RWPE1 (cell line): ENCODE measurements at regions not wholly inside any gene's neighbourhood (a gene's known extent, or its start where the extent isn't known, plus 50 kb on each side); places are given as distances from the start of the nearest gene placed in this dataset.

Experiments
- CTCF ChIA-PET: fragments of 350-600 bp; sonication (Branson Sonifier 250); formaldehyde crosslinking; extraction: SDS; loops from one replicate; lab custom pipeline; 2021; lab: Yijun Ruan, JAX
- POLR2A ChIA-PET: fragments of 400-600 bp; formaldehyde crosslinking; extraction: SDS; loops from one replicate; lab custom pipeline; 2020; ENCODE audit warnings: antibody characterized with exemption; ENCODE audit not compliant: low non-redundant PET; lab: Yijun Ruan, JAX
- DNase-seq: peaks from one replicate; pipeline ENCODE4 v3.0.0; 2012; ENCODE audit warnings: low spot score
- H3K27ac ChIP-seq: fragments of 450-650 bp; 2 replicates; pipeline ENCODE4 v1.5.1; 2017
- CTCF ChIP-seq: fragments of 450-650 bp; conservative IDR thresholded peaks from 2 replicates; pipeline ENCODE4 v1.5.1; 2017; ENCODE audit warnings: low read depth, mild to moderate bottlenecking

- no peak for TF ChIP-seq CTCF
- H3K27ac ChIP-seq, result no peak overlapping the region
- no peak for DNase-seq
- CTCF ChIA-PET, result no interaction called here
- POLR2A ChIA-PET, result no interaction called here
Observed at GRCh38 chr3:34183611-34184340, 385.3 kb downstream of the PDCD6IP start.

GRCh38 chr3:34185301-34185700 lies 386.9 kb downstream of the PDCD6IP start:
- no peak overlapping the region for H3K27ac ChIP-seq
- ChIA-PET POLR2A (no interaction called here), CTCF (interaction anchor here (0.7 kb wide), 1 partner anchor 718 kb away, joined by 3 read pairs; no protein-coding TSS in a partner anchor)
- TF ChIP-seq CTCF, result no peak
- no peak for DNase-seq

GRCh38 chr3:34189133-34189532 lies 390.7 kb downstream of the PDCD6IP start:
- ChIA-PET POLR2A (no interaction called here), CTCF (no interaction called here)
- no peak overlapping the region for H3K27ac ChIP-seq
- TF ChIP-seq CTCF, result no peak
- no peak for DNase-seq

GRCh38 chr3:34196914-34197313 lies 398.5 kb downstream of the PDCD6IP start:
- ChIA-PET POLR2A (no interaction called here), CTCF (no interaction called here)
- DNase-seq, result no peak
- no peak overlapping the region for H3K27ac ChIP-seq
- no peak for TF ChIP-seq CTCF

GRCh38 chr3:34198309-34198708 lies 399.9 kb downstream of the PDCD6IP start:
- ChIA-PET CTCF (no interaction called here), POLR2A (no interaction called here)
- TF ChIP-seq CTCF, result no peak
- no peak overlapping the region for H3K27ac ChIP-seq
- DNase-seq, result no peak

GRCh38 chr3:34200576-34200975 lies 402.1 kb downstream of the PDCD6IP start:
- no peak for TF ChIP-seq CTCF
- H3K27ac ChIP-seq, result no peak overlapping the region
- DNase-seq, result no peak
- POLR2A ChIA-PET, result no interaction called here
- CTCF ChIA-PET, result no interaction called here
